22Rv1 (cell line): ENCODE measurements at regions not wholly inside any gene's neighbourhood (a gene's known extent, or its start where the extent isn't known, plus 50 kb on each side); places are given as distances from the start of the nearest gene placed in this dataset.

Experiments used
- H3K27ac ChIP-seq: fragments of 450-650 bp; 2 replicates; pipeline ENCODE4 v1.5.1; 2017
- CTCF ChIP-seq: fragments of 450-650 bp; IDR thresholded peaks from 2 replicates; pipeline ENCODE4 v1.5.1; 2017; ENCODE audit warnings: mild to moderate bottlenecking
- ZFX ChIP-seq: fragments of 450-650 bp; IDR thresholded peaks from 2 replicates; pipeline ENCODE4 v1.6.1; 2017; ENCODE audit warnings: antibody characterized with exemption, borderline replicate concordance

DNA sequence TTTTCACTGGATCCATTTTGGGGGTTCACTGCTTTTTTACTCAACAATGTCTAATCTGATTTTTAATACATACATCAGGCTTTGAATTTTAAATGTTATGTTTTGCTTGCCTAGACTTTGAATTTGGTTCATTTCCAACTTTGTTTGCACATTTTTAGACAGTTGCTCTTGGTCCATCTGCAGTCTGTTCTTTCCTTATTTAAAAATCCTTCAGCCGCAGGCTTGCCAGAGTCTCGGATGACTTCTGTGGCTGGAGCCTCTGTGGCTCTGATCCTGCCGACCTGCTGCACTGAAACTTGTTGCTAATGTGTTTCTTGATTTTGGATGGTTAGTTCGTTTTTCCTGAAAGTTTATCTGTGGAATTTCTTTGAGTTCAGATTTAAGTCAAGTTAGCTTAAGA, 172.0 kb upstream of the ALKAL2 start:
- no peak for TF ChIP-seq CTCF
- TF ChIP-seq ZFX = no peak
- H3K27ac ChIP-seq = no peak overlapping the region

DNA sequence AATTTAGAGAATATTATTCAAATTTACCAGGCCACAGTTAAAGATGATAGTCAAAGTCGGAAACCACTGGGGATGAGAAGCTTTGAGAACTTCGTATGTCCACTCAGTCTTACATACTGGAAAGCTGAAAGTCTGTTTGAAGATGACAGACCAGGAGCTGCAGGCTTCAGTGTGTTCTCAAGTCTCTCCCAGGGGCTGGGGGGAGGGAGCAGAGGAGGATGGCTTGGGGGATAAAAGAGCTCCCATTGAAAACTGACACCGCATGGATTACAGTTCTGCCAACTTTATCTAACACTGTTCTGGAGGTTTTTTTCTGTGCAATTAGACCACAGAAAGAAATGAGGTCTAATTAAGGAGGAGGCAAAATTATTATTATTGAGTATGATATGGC, 170.5 kb upstream of the ALKAL2 start:
- TF ChIP-seq CTCF = no peak
- no peak for TF ChIP-seq ZFX
- H3K27ac ChIP-seq = no peak overlapping the region

GRCh38 chr2:457792-458424, 170.0 kb upstream of the ALKAL2 start:
- TF ChIP-seq ZFX = no peak
- no peak for TF ChIP-seq CTCF
- no peak overlapping the region for H3K27ac ChIP-seq

GRCh38 chr2:457262-457661, 169.4 kb upstream of the ALKAL2 start:
- TF ChIP-seq ZFX = no peak
- TF ChIP-seq CTCF = no peak
- H3K27ac ChIP-seq = no peak overlapping the region

GRCh38 chr2:455913-456312, 168.0 kb upstream of the ALKAL2 start:
- no peak for TF ChIP-seq CTCF
- no peak for TF ChIP-seq ZFX
- H3K27ac ChIP-seq = no peak overlapping the region

GRCh38 chr2:455015-455705, 167.3 kb upstream of the ALKAL2 start:
- no peak for TF ChIP-seq CTCF
- no peak for TF ChIP-seq ZFX
- no peak overlapping the region for H3K27ac ChIP-seq

DNA sequence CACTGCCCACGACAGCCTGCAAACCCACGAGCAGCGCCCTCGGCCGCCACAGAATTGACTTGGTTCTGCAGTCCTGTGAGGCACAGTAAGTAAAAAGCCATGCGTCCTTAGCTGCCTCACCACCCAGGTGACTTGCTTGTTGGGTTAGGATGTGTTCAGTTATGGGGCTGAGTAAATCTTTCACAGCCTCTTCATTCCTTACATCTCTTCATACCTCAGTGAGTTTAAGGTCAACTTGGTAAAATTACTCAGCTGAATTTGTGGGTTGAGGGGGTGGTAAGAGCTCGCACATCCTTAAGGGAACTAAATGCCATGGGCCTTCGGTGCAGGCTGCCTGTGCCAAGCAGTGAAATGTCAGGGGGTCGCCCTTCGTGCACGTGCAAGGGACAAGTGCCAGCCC, 165.2 kb upstream of the ALKAL2 start:
- no peak overlapping the region for H3K27ac ChIP-seq
- TF ChIP-seq CTCF (no peak), ZFX (no peak)
